ENCODE measurements at regions not wholly inside any gene's neighbourhood (a gene's known extent, or its start where the extent isn't known, plus 50 kb on each side); places are given as distances from the start of the nearest gene placed in this dataset.

GRCh38 chr6:17020889-17021538 lies 80.8 kb upstream of the STMND1 start:
- H3K4me1 Mint-ChIP-seq = peaks cover 7% of the 10 kb centered on the region

GRCh38 chr6:17018425-17018824 lies 83.4 kb upstream of the STMND1 start:
- H3K36me3 Mint-ChIP-seq (ENCODE audit: low read depth) = peaks cover 5% of the 10 kb centered on the region
- no peak for ATAC-seq
- peaks cover 9% of the 10 kb centered on the region for H3K9me3 Mint-ChIP-seq
- peaks cover 25% of the 10 kb centered on the region for H3K4me1 Mint-ChIP-seq
- H3K27ac Mint-ChIP-seq = no peak overlapping the region
- no peak for DNase-seq
- peaks cover 25% of the 10 kb centered on the region for H3K27me3 Mint-ChIP-seq
- no peak overlapping the region for H3K4me3 Mint-ChIP-seq

More at GRCh38 chr6:17020889-17021538, 80.8 kb upstream of the STMND1 start:
- Mint-ChIP-seq H3K27me3 (peaks cover 17% of the 10 kb centered on the region), H3K36me3 (ENCODE audit: low read depth) (no peaks in the 10 kb centered on the region), H3K4me3 (no peak overlapping the region), H3K9me3 (peaks cover 10% of the 10 kb centered on the region), H3K27ac (no peak overlapping the region)
- DNase-seq (no peak), ATAC-seq (no peak)

GRCh38 chr6:17017416-17017815 lies 84.4 kb upstream of the STMND1 start:
- Mint-ChIP-seq H3K27me3 (peaks cover 25% of the 10 kb centered on the region), H3K4me1 (peaks cover 25% of the 10 kb centered on the region)

GRCh38 chr6:17015551-17016381 lies 86.1 kb upstream of the STMND1 start:
- DNase-seq (peak; percentile 40), ATAC-seq (peak; percentile 33)
- Mint-ChIP-seq H3K27me3 (peaks cover 31% of the 10 kb centered on the region), H3K36me3 (ENCODE audit: low read depth) (peaks cover 5% of the 10 kb centered on the region), H3K4me1 (peaks cover 25% of the 10 kb centered on the region), H3K9me3 (peaks cover 9% of the 10 kb centered on the region), H3K27ac (peak overlapping the region; percentile 37), H3K4me3 (peak overlapping the region; percentile 64)

More at GRCh38 chr6:17017416-17017815, 84.4 kb upstream of the STMND1 start:
- H3K4me3 Mint-ChIP-seq = no peak overlapping the region
- DNase-seq = no peak
- peaks cover 5% of the 10 kb centered on the region for H3K36me3 Mint-ChIP-seq (ENCODE audit: low read depth)
- no peak for ATAC-seq
- H3K9me3 Mint-ChIP-seq = peaks cover 9% of the 10 kb centered on the region
- H3K27ac Mint-ChIP-seq = no peak overlapping the region

GRCh38 chr6:17015144-17015543 lies 86.7 kb upstream of the STMND1 start:
- peak; percentile 97 for ATAC-seq
- peak; percentile 9 for DNase-seq
- Mint-ChIP-seq H3K4me3 (peak overlapping the region; percentile 64), H3K27me3 (peaks cover 32% of the 10 kb centered on the region), H3K4me1 (peaks cover 25% of the 10 kb centered on the region), H3K36me3 (ENCODE audit: low read depth) (peaks cover 5% of the 10 kb centered on the region), H3K9me3 (peaks cover 9% of the 10 kb centered on the region), H3K27ac (peak overlapping the region; percentile 37)

- peaks cover 30% of the 10 kb centered on the region for H3K27me3 Mint-ChIP-seq
- peaks cover 5% of the 10 kb centered on the region for H3K36me3 Mint-ChIP-seq (ENCODE audit: low read depth)
- peaks cover 25% of the 10 kb centered on the region for H3K4me1 Mint-ChIP-seq
- H3K4me3 Mint-ChIP-seq = no peak overlapping the region
- no peak overlapping the region for H3K27ac Mint-ChIP-seq
- peaks cover 9% of the 10 kb centered on the region for H3K9me3 Mint-ChIP-seq
- ATAC-seq (no peak), DNase-seq (no peak)
Measured at GRCh38 chr6:17013701-17014100, 88.1 kb upstream of the STMND1 start.

GRCh38 chr6:17012421-17013225 lies 89.2 kb upstream of the STMND1 start:
- H3K4me1 Mint-ChIP-seq = peaks cover 30% of the 10 kb centered on the region
- H3K36me3 Mint-ChIP-seq (ENCODE audit: low read depth) = peaks cover 7% of the 10 kb centered on the region
- DNase-seq = no peak
- ATAC-seq = no peak
- H3K4me3 Mint-ChIP-seq = no peak overlapping the region
- H3K9me3 Mint-ChIP-seq = peaks cover 14% of the 10 kb centered on the region
- H3K27me3 Mint-ChIP-seq = peaks cover 36% of the 10 kb centered on the region
- H3K27ac Mint-ChIP-seq = no peak overlapping the region

- H3K4me3 Mint-ChIP-seq = no peak overlapping the region
- no peak overlapping the region for H3K27ac Mint-ChIP-seq
- peaks cover 14% of the 10 kb centered on the region for H3K9me3 Mint-ChIP-seq
- H3K27me3 Mint-ChIP-seq = peaks cover 34% of the 10 kb centered on the region
- ATAC-seq (no peak), DNase-seq (no peak)
- H3K36me3 Mint-ChIP-seq (ENCODE audit: low read depth) = peaks cover 7% of the 10 kb centered on the region
- peaks cover 31% of the 10 kb centered on the region for H3K4me1 Mint-ChIP-seq
Measured at GRCh38 chr6:17011985-17012384, 89.9 kb upstream of the STMND1 start.

- ATAC-seq (peak; percentile 83), DNase-seq (no peak)
- Mint-ChIP-seq H3K4me1 (peaks cover 6% of the 10 kb centered on the region), H3K36me3 (ENCODE audit: low read depth) (peaks cover 2% of the 10 kb centered on the region), H3K27ac (peak overlapping the region; percentile 23), H3K27me3 (peaks cover 42% of the 10 kb centered on the region), H3K9me3 (peaks cover 6% of the 10 kb centered on the region), H3K4me3 (no peak overlapping the region)
Measured at GRCh38 chr6:17007749-17008148, 94.1 kb upstream of the STMND1 start.

GRCh38 chr6:17006543-17006942 lies 95.3 kb upstream of the STMND1 start:
- Mint-ChIP-seq H3K4me3 (no peak overlapping the region), H3K4me1 (peaks cover 6% of the 10 kb centered on the region), H3K27me3 (peaks cover 54% of the 10 kb centered on the region), H3K9me3 (peaks cover 6% of the 10 kb centered on the region), H3K27ac (no peak overlapping the region), H3K36me3 (ENCODE audit: low read depth) (peaks cover 2% of the 10 kb centered on the region)
- no peak for DNase-seq
- ATAC-seq = no peak

- Mint-ChIP-seq H3K4me1 (peaks cover 6% of the 10 kb centered on the region), H3K27me3 (peaks cover 50% of the 10 kb centered on the region), H3K4me3 (no peak overlapping the region), H3K27ac (no peak overlapping the region), H3K36me3 (ENCODE audit: low read depth) (peaks cover 2% of the 10 kb centered on the region), H3K9me3 (peaks cover 9% of the 10 kb centered on the region)
- no peak for DNase-seq
- no peak for ATAC-seq
Measured at GRCh38 chr6:17004269-17004668, 97.6 kb upstream of the STMND1 start.

GRCh38 chr6:17002123-17002522 lies 99.7 kb upstream of the STMND1 start:
- Mint-ChIP-seq H3K4me3 (no peak overlapping the region), H3K27me3 (peaks cover 56% of the 10 kb centered on the region), H3K9me3 (peaks cover 4% of the 10 kb centered on the region), H3K27ac (no peak overlapping the region), H3K36me3 (ENCODE audit: low read depth) (no peaks in the 10 kb centered on the region), H3K4me1 (no peaks in the 10 kb centered on the region)
- no peak for ATAC-seq
- DNase-seq = no peak

- H3K9me3 Mint-ChIP-seq = peaks cover 4% of the 10 kb centered on the region
- H3K27me3 Mint-ChIP-seq = peaks cover 61% of the 10 kb centered on the region
- no peak for DNase-seq
- no peak for ATAC-seq
- no peaks in the 10 kb centered on the region for H3K4me1 Mint-ChIP-seq
- no peak overlapping the region for H3K4me3 Mint-ChIP-seq
- H3K36me3 Mint-ChIP-seq (ENCODE audit: low read depth) = no peaks in the 10 kb centered on the region
- H3K27ac Mint-ChIP-seq = no peak overlapping the region
Measured at GRCh38 chr6:17001188-17001587, 100.7 kb upstream of the STMND1 start.
